GM12874 (cell line): ENCODE measurements at regions not wholly inside any gene's neighbourhood (a gene's known extent, or its start where the extent isn't known, plus 50 kb on each side); places are given as distances from the start of the nearest gene placed in this dataset.

Source experiments
- TF ChIP-seq, protein P1 (sequence below): IDR thresholded peaks from 2 replicates; pipeline ENCODE4 v1.5.1; 2011; ENCODE audit warnings: low read depth, mild to moderate bottlenecking, control low read depth, low read length, moderate library complexity; ENCODE audit not compliant: insufficient read depth

GRCh38 chr7:116426428-116427156, 72.9 kb upstream of the CAV2 start:
- TF ChIP-seq, protein P1, sequence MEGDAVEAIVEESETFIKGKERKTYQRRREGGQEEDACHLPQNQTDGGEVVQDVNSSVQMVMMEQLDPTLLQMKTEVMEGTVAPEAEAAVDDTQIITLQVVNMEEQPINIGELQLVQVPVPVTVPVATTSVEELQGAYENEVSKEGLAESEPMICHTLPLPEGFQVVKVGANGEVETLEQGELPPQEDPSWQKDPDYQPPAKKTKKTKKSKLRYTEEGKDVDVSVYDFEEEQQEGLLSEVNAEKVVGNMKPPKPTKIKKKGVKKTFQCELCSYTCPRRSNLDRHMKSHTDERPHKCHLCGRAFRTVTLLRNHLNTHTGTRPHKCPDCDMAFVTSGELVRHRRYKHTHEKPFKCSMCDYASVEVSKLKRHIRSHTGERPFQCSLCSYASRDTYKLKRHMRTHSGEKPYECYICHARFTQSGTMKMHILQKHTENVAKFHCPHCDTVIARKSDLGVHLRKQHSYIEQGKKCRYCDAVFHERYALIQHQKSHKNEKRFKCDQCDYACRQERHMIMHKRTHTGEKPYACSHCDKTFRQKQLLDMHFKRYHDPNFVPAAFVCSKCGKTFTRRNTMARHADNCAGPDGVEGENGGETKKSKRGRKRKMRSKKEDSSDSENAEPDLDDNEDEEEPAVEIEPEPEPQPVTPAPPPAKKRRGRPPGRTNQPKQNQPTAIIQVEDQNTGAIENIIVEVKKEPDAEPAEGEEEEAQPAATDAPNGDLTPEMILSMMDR: no peak

DNA sequence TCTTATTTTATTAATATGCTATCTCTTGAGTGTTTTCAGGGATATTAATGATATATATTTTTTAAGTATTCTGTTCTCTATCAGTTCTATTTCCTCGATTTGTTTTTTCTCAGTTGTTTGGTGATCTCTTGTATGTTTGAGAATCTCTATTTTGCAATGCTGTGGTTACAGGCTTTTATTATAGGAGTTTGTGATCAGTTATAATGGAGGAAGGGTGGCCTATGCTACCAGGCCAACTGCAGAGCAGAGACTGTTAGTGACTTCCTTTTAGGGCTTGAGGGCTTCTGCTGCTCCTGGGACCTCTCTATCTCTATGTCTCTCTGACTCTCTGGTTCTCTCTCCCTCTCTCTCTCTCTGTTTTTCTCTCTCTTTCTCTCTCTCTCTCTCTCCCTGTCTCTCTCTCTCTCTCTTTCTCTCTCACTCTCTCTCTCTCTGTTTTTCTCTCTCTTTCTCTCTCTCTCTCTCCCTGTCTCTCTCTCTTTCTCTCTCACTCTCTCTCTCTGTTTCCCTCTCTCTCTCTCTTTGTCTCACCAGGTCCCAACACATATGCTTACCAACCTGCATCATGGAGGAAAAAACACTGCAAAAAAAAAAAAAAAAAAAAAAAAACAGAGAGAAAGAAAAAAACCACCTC, 69.4 kb upstream of the CAV2 start:
- TF ChIP-seq, protein P1: no peak

- TF ChIP-seq, protein P1: no peak
These were observed 67.6 kb upstream of the CAV2 start for GRCh38 chr7:116431787-116432526.

- TF ChIP-seq, protein P1: no peak
These were observed 67.0 kb upstream of the CAV2 start for GRCh38 chr7:116432527-116432916.

DNA sequence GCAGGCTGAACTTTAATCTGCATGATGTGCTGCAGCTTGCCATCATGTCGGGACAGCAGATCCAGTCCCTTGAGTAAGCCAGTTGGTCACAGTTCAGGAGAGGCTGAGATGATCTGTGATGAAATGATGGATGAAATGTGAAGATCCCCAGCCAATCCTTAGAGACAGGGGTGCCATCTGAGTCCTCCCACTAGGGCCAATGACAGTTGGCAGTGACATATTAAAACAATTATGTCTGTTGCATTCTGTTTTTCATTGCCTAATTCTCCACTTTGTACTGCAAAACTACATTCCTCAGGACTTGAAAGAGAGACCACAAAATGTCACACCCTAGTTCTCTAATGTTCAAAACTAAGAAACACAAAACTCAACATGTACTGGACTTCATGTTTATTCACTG, 66.3 kb upstream of the CAV2 start:
- TF ChIP-seq, protein P1: no peak

DNA sequence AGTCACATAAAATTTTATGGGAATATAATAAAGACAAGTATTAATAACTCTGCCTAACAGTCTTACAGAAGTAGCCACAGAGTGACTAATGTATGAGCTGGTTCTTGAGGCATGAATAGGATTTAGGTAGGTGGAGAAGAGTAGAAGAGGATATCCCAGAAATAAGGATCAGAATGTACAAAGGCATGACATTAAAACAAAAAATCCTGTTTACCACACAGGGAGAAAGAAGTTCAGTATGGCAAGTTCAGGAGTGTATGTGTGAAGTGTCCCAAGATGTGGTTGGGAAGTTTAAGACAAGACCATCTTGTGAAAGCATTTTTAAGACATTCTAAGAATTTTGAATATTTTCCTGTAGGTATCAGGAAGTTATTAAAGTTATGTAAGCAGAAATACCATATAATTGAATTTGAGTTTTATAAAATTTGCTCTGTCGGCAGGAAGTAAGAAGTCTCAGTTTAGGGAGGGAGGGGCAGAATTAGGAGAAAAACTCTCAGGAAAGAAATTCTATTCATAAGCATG, 64.7 kb upstream of the CAV2 start:
- TF ChIP-seq, protein P1: no peak

DNA sequence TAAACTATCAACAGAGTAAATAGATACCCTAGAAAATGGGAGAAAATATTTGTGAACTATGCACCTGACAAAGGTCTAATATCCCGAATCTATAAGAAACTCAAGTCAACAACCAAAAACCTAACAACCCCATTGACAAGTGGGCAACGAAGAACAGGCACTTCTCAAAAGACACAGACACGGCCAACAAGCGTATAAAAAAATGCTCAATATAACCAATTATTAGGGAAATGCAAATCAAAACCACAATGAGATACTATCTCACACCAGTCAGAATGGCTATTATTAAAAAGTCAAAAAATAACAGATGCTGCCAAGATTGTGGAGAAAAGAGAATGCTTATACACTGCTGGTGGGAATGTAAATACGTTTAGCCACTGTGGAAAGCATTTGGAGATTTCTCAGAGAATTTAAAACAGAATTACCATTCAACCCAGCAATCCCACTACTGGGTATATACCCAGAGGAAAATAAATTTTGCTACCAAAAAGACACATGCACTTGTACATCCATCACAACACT, 63.2 kb upstream of the CAV2 start:
- TF ChIP-seq, protein P1: no peak
